GM23338 (cell line): ENCODE measurements at regions not wholly inside any gene's neighbourhood (a gene's known extent, or its start where the extent isn't known, plus 50 kb on each side); places are given as distances from the start of the nearest gene placed in this dataset.

Experiments used
- ATAC-seq: fragments of 200-7000 bp; cut with Tn5 transposase; 3 replicates; pipeline ENCODE4 v1.9.1; 2020
- DNase-seq: peaks from one replicate; pipeline ENCODE4 v3.0.0-alpha.2; 2015; ENCODE audit warnings: low spot score
- H2AFZ ChIP-seq: fragments of 200-600 bp; sonication (generic); 2 replicates; pipeline ENCODE4 v1.8.0; 2016; ENCODE audit warnings: antibody characterized with exemption, mild to moderate bottlenecking, moderate library complexity
- H3F3A ChIP-seq: fragments of 200-600 bp; sonication (generic); replicated peaks from 2 replicates; pipeline ENCODE4 v1.8.0; 2017; ENCODE audit warnings: antibody characterized with exemption, mixed run types, low read depth
- H3K27ac ChIP-seq: fragments of 200-600 bp; sonication (generic); 2 replicates; pipeline ENCODE4 v1.6.1; 2016; ENCODE audit warnings: low read depth
- H3K27me3 ChIP-seq: fragments of 200-600 bp; sonication (generic); 2 replicates; pipeline ENCODE4 v1.8.0; 2016; ENCODE audit warnings: mild to moderate bottlenecking, mixed run types, moderate library complexity; ENCODE audit not compliant: insufficient read depth
- H3K36me3 ChIP-seq: fragments of 200-600 bp; sonication (generic); 2 replicates; pipeline ENCODE4 v1.8.0; 2016; ENCODE audit warnings: mild to moderate bottlenecking; ENCODE audit not compliant: insufficient read depth
- H3K4me1 ChIP-seq: fragments of 200-600 bp; sonication (generic); 2 replicates; pipeline ENCODE4 v1.8.0; 2016; ENCODE audit warnings: mild to moderate bottlenecking, moderate library complexity; ENCODE audit not compliant: insufficient read depth
- H3K4me2 ChIP-seq: fragments of 200-600 bp; sonication (generic); 2 replicates; pipeline ENCODE4 v1.7.1; 2017; ENCODE audit warnings: mixed run types
- H3K4me3 ChIP-seq: fragments of 200-600 bp; sonication (generic); 2 replicates; pipeline ENCODE4 v1.6.1; 2016; ENCODE audit warnings: mixed run types
- H3K79me2 ChIP-seq: fragments of 200-600 bp; sonication (generic); replicated peaks from 2 replicates; pipeline ENCODE4 v1.8.0; 2017; ENCODE audit warnings: mild to moderate bottlenecking; ENCODE audit not compliant: insufficient read depth
- H3K9me2 ChIP-seq: fragments of 200-600 bp; sonication (generic); 2 replicates; pipeline ENCODE4 v1.8.0; 2017; ENCODE audit not compliant: insufficient read depth
- H4K20me1 ChIP-seq: fragments of 200-600 bp; sonication (generic); replicated peaks from 2 replicates; pipeline ENCODE4 v1.8.0; 2017; ENCODE audit warnings: mild to moderate bottlenecking; ENCODE audit not compliant: insufficient read depth
- H3K27ac Mint-ChIP-seq: 2 replicates; pipeline ENCODE4 v1.8.0; 2020; ENCODE audit warnings: inconsistent platforms, mild to moderate bottlenecking, moderate library complexity, mixed read lengths
- H3K27me3 Mint-ChIP-seq: 3 replicates; pipeline ENCODE4 v1.8.0; 2022; ENCODE audit warnings: low read depth, mild to moderate bottlenecking, moderate library complexity, mixed read lengths, inconsistent platforms; ENCODE audit not compliant: insufficient read depth, poor library complexity
- H3K36me3 Mint-ChIP-seq: 3 replicates; pipeline ENCODE4 v1.8.0; 2021; ENCODE audit warnings: low read depth, mild to moderate bottlenecking, inconsistent platforms, moderate library complexity, mixed read lengths
- H3K4me1 Mint-ChIP-seq: 3 replicates; pipeline ENCODE4 v1.8.0; 2020; ENCODE audit warnings: mild to moderate bottlenecking, inconsistent platforms, mixed read lengths
- H3K4me3 Mint-ChIP-seq: 3 replicates; pipeline ENCODE4 v1.8.0; 2021; ENCODE audit warnings: moderate library complexity, mild to moderate bottlenecking, inconsistent platforms, mixed read lengths
- H3K9me3 Mint-ChIP-seq: 3 replicates; pipeline ENCODE4 v1.8.0; 2020; ENCODE audit warnings: moderate library complexity, mild to moderate bottlenecking, inconsistent platforms, mixed read lengths
- CREB1 ChIP-seq: fragments of 250-450 bp; sonication (Bioruptor Pico); IDR thresholded peaks from 2 replicates; pipeline ENCODE4 v1.5.0; 2020; ENCODE audit warnings: low read depth, mild to moderate bottlenecking, moderate library complexity
- EZH2 ChIP-seq: fragments of 200-600 bp; sonication (generic); IDR thresholded peaks from one replicate; pipeline ENCODE4 v1.8.0; 2017; ENCODE audit warnings: antibody characterized with exemption, mild to moderate bottlenecking, low read depth; ENCODE audit not compliant: unreplicated experiment
- EZH2phosphoT487 ChIP-seq: fragments of 200-600 bp; sonication (generic); IDR thresholded peaks from one replicate; pipeline ENCODE4 v1.8.1; 2018; ENCODE audit warnings: antibody characterized with exemption; ENCODE audit not compliant: unreplicated experiment
- JUNB ChIP-seq: IDR thresholded peaks from one replicate; pipeline ENCODE4 v1.6.1; 2016; ENCODE audit warnings: antibody characterized with exemption; ENCODE audit not compliant: unreplicated experiment
- NANOG ChIP-seq: IDR thresholded peaks from 2 replicates; pipeline ENCODE4 v1.6.1; 2016; ENCODE audit warnings: antibody characterized with exemption, borderline replicate concordance
- POLR2AphosphoS5 ChIP-seq: IDR thresholded peaks from 2 replicates; pipeline ENCODE4 v1.6.1; 2016; ENCODE audit warnings: antibody characterized with exemption, low read depth
- STAT1 ChIP-seq: IDR thresholded peaks from one replicate; pipeline ENCODE4 v1.6.1; 2016; ENCODE audit warnings: antibody characterized with exemption; ENCODE audit not compliant: unreplicated experiment
- ZNF114 ChIP-seq: fragments of 250-450 bp; sonication (Bioruptor Pico); IDR thresholded peaks from 2 replicates; pipeline ENCODE4 v1.5.0; 2020; ENCODE audit warnings: mild to moderate bottlenecking, moderate library complexity
- ZNF331 ChIP-seq: fragments of 250-450 bp; sonication (Bioruptor Pico); IDR thresholded peaks from 2 replicates; pipeline ENCODE4 v1.5.0; 2020; ENCODE audit warnings: low read depth, mild to moderate bottlenecking, moderate library complexity
- TF ChIP-seq, protein P1 (sequence below), 2 experiments: fragments of 200-600 bp in 1 of 2; sonication (generic) in 1 of 2; conservative IDR thresholded peaks; 2 replicates each; pipeline versions ENCODE4 v1.5.1 to v1.6.1; 2016 to 2017; ENCODE audit warnings: antibody characterized with exemption in 2 of 2, low read depth in 2 of 2, mild to moderate bottlenecking in 2 of 2, moderate library complexity in 1 of 2
- TF ChIP-seq, protein P2 (sequence below): fragments of 250-450 bp; sonication (Bioruptor Pico); IDR thresholded peaks from 2 replicates; pipeline ENCODE4 v1.5.0; 2020; ENCODE audit warnings: mild to moderate bottlenecking, moderate library complexity
- TF ChIP-seq, protein P3 (sequence below): IDR thresholded peaks from one replicate; pipeline ENCODE4 v1.6.1; 2018; ENCODE audit warnings: antibody characterized with exemption; ENCODE audit not compliant: unreplicated experiment
- TF ChIP-seq, protein P4 (sequence below): IDR thresholded peaks from 2 replicates; pipeline ENCODE4 v1.6.1; 2016; ENCODE audit warnings: antibody characterized with exemption

DNA sequence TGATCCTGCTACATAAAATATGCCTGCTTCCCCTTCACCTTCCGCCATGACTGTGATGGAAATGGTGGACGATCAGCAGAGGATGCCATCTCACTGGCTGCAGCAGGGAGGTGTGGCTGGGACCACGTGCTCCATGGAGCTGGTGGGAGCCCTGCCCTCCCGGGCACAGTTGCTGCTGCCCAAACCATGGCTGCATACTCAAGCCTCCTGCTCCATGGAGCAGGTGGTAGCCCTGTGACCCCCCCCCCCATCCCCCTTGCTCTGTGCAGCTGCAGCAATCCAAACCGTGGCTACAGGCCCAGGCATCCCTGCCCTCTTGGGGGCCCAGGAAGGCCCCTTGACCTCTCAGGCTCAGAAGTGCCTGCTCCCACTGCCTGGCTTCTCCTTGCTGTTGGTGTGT, 597.5 kb upstream of the LMO3 start:
- Mint-ChIP-seq H3K36me3 (no peaks in the 10 kb centered on the region), H3K27ac (no peak overlapping the region), H3K4me3 (no peak overlapping the region), H3K27me3 (no peaks in the 10 kb centered on the region), H3K9me3 (peaks cover 12% of the 10 kb centered on the region), H3K4me1 (no peaks in the 10 kb centered on the region)
- H3K4me3 ChIP-seq = no peak overlapping the region
- H3K27ac ChIP-seq = no peak overlapping the region
- no peak overlapping the region for H3K4me2 ChIP-seq
- H3K36me3 ChIP-seq = no peaks in the 10 kb centered on the region
- H4K20me1 ChIP-seq = no peaks in the 10 kb centered on the region
- DNase-seq (no peak), ATAC-seq (no peak)
- no peaks in the 10 kb centered on the region for H3F3A ChIP-seq
- H3K4me1 ChIP-seq = no peaks in the 10 kb centered on the region
- no peaks in the 10 kb centered on the region for H3K79me2 ChIP-seq
- peaks cover 3% of the 10 kb centered on the region; the same call in 1 of the 2 replicates for H3K9me2 ChIP-seq
- TF ChIP-seq CREB1 (CRISPR knock-in tag) = no peak
- no peak for TF ChIP-seq POLR2AphosphoS5
- no peak for TF ChIP-seq JUNB
- TF ChIP-seq, protein P1, sequence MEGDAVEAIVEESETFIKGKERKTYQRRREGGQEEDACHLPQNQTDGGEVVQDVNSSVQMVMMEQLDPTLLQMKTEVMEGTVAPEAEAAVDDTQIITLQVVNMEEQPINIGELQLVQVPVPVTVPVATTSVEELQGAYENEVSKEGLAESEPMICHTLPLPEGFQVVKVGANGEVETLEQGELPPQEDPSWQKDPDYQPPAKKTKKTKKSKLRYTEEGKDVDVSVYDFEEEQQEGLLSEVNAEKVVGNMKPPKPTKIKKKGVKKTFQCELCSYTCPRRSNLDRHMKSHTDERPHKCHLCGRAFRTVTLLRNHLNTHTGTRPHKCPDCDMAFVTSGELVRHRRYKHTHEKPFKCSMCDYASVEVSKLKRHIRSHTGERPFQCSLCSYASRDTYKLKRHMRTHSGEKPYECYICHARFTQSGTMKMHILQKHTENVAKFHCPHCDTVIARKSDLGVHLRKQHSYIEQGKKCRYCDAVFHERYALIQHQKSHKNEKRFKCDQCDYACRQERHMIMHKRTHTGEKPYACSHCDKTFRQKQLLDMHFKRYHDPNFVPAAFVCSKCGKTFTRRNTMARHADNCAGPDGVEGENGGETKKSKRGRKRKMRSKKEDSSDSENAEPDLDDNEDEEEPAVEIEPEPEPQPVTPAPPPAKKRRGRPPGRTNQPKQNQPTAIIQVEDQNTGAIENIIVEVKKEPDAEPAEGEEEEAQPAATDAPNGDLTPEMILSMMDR (conservative IDR thresholded peaks at IDR 0.05; ENCODE audit: low read depth in 2 of 2) = no peak
- TF ChIP-seq ZNF114 (CRISPR knock-in tag) = no peak
- TF ChIP-seq EZH2phosphoT487 = no peak
- TF ChIP-seq, protein P2, sequence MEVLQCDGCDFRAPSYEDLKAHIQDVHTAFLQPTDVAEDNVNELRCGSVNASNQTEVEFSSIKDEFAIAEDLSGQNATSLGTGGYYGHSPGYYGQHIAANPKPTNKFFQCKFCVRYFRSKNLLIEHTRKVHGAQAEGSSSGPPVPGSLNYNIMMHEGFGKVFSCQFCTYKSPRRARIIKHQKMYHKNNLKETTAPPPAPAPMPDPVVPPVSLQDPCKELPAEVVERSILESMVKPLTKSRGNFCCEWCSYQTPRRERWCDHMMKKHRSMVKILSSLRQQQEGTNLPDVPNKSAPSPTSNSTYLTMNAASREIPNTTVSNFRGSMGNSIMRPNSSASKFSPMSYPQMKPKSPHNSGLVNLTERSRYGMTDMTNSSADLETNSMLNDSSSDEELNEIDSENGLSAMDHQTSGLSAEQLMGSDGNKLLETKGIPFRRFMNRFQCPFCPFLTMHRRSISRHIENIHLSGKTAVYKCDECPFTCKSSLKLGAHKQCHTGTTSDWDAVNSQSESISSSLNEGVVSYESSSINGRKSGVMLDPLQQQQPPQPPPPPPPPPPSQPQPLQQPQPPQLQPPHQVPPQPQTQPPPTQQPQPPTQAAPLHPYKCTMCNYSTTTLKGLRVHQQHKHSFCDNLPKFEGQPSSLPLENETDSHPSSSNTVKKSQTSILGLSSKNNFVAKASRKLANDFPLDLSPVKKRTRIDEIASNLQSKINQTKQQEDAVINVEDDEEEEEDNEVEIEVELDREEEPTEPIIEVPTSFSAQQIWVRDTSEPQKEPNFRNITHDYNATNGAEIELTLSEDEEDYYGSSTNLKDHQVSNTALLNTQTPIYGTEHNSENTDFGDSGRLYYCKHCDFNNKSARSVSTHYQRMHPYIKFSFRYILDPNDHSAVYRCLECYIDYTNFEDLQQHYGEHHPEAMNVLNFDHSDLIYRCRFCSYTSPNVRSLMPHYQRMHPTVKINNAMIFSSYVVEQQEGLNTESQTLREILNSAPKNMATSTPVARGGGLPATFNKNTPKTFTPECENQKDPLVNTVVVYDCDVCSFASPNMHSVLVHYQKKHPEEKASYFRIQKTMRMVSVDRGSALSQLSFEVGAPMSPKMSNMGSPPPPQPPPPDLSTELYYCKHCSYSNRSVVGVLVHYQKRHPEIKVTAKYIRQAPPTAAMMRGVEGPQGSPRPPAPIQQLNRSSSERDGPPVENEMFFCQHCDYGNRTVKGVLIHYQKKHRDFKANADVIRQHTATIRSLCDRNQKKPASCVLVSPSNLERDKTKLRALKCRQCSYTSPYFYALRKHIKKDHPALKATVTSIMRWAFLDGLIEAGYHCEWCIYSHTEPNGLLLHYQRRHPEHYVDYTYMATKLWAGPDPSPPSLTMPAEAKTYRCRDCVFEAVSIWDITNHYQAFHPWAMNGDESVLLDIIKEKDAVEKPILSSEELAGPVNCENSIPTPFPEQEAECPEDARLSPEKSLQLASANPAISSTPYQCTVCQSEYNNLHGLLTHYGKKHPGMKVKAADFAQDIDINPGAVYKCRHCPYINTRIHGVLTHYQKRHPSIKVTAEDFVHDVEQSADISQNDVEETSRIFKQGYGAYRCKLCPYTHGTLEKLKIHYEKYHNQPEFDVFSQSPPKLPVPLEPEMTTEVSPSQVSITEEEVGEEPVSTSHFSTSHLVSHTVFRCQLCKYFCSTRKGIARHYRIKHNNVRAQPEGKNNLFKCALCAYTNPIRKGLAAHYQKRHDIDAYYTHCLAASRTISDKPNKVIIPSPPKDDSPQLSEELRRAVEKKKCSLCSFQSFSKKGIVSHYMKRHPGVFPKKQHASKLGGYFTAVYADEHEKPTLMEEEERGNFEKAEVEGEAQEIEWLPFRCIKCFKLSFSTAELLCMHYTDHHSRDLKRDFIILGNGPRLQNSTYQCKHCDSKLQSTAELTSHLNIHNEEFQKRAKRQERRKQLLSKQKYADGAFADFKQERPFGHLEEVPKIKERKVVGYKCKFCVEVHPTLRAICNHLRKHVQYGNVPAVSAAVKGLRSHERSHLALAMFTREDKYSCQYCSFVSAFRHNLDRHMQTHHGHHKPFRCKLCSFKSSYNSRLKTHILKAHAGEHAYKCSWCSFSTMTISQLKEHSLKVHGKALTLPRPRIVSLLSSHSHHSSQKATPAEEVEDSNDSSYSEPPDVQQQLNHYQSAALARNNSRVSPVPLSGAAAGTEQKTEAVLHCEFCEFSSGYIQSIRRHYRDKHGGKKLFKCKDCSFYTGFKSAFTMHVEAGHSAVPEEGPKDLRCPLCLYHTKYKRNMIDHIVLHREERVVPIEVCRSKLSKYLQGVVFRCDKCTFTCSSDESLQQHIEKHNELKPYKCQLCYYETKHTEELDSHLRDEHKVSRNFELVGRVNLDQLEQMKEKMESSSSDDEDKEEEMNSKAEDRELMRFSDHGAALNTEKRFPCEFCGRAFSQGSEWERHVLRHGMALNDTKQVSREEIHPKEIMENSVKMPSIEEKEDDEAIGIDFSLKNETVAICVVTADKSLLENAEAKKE = no peak
- TF ChIP-seq NANOG = no peak
- TF ChIP-seq, protein P3, sequence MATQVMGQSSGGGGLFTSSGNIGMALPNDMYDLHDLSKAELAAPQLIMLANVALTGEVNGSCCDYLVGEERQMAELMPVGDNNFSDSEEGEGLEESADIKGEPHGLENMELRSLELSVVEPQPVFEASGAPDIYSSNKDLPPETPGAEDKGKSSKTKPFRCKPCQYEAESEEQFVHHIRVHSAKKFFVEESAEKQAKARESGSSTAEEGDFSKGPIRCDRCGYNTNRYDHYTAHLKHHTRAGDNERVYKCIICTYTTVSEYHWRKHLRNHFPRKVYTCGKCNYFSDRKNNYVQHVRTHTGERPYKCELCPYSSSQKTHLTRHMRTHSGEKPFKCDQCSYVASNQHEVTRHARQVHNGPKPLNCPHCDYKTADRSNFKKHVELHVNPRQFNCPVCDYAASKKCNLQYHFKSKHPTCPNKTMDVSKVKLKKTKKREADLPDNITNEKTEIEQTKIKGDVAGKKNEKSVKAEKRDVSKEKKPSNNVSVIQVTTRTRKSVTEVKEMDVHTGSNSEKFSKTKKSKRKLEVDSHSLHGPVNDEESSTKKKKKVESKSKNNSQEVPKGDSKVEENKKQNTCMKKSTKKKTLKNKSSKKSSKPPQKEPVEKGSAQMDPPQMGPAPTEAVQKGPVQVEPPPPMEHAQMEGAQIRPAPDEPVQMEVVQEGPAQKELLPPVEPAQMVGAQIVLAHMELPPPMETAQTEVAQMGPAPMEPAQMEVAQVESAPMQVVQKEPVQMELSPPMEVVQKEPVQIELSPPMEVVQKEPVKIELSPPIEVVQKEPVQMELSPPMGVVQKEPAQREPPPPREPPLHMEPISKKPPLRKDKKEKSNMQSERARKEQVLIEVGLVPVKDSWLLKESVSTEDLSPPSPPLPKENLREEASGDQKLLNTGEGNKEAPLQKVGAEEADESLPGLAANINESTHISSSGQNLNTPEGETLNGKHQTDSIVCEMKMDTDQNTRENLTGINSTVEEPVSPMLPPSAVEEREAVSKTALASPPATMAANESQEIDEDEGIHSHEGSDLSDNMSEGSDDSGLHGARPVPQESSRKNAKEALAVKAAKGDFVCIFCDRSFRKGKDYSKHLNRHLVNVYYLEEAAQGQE = no peak
- TF ChIP-seq, protein P4, sequence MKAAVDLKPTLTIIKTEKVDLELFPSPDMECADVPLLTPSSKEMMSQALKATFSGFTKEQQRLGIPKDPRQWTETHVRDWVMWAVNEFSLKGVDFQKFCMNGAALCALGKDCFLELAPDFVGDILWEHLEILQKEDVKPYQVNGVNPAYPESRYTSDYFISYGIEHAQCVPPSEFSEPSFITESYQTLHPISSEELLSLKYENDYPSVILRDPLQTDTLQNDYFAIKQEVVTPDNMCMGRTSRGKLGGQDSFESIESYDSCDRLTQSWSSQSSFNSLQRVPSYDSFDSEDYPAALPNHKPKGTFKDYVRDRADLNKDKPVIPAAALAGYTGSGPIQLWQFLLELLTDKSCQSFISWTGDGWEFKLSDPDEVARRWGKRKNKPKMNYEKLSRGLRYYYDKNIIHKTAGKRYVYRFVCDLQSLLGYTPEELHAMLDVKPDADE = no peak
- no peak for TF ChIP-seq STAT1
- no peak for TF ChIP-seq EZH2
- TF ChIP-seq ZNF331 (CRISPR knock-in tag) = no peak
- no peak overlapping the region for H2AFZ ChIP-seq
- H3K27me3 ChIP-seq = no peaks in the 10 kb centered on the region
